Panc1 (cell line): ENCODE measurements at regions not wholly inside any gene's neighbourhood (a gene's known extent, or its start where the extent isn't known, plus 50 kb on each side); places are given as distances from the start of the nearest gene placed in this dataset.

Experiments used
- ATAC-seq: fragments of 200-7000 bp; cut with Tn5 transposase; 2 replicates; pipeline ENCODE4 v1.9.1; 2020; ENCODE audit warnings: mild to moderate bottlenecking, moderate library complexity
- BruUV-seq: library from RNA; stranded (reverse); fragments of 400-500 nt; replicated peaks from 2 replicates; lab custom pipeline; 2021; lab: Mats Ljungman, UMichigan
- CTCF ChIA-PET: fragments of 300-600 bp; sonication (Branson Sonifier 250); formaldehyde crosslinking; loops from one replicate; lab custom pipeline; 2022; ENCODE audit warnings: antibody characterized with exemption; lab: Charles Lee
- POLR2A ChIA-PET: fragments of 300-600 bp; sonication (Branson Sonifier 250); formaldehyde crosslinking; loops from one replicate; lab custom pipeline; 2022; ENCODE audit warnings: antibody characterized with exemption; lab: Charles Lee
- DNase-seq: peaks from one replicate; pipeline ENCODE4 v3.0.0-alpha.2; 2010; ENCODE audit warnings: low read depth, low spot score
- H3K27ac ChIP-seq: 2 replicates; pipeline ENCODE4 v1.5.1; 2011; ENCODE audit warnings: mild to moderate bottlenecking, low read length, inconsistent platforms
- H3K27me3 ChIP-seq: fragments of 200-500 bp; sonication (Bioruptor generic); 2 replicates; pipeline ENCODE4 v1.6.0; 2014; ENCODE audit warnings: low read length, inconsistent platforms; ENCODE audit not compliant: control insufficient read depth, insufficient read depth
- H3K36me3 ChIP-seq: fragments of 200-500 bp; sonication (Bioruptor generic); 2 replicates; pipeline ENCODE4 v1.5.1; 2014; ENCODE audit warnings: inconsistent platforms, mild to moderate bottlenecking, low read length, moderate library complexity; ENCODE audit not compliant: control insufficient read depth, insufficient read depth
- H3K4me1 ChIP-seq: 2 replicates; pipeline ENCODE4 v1.5.1; 2011; ENCODE audit warnings: inconsistent platforms, mild to moderate bottlenecking, low read length, moderate library complexity; ENCODE audit not compliant: control insufficient read depth, insufficient read depth
- H3K4me3 ChIP-seq, 2 experiments: 2 replicates each; pipeline ENCODE4 v1.5.1; 2011 to 2012; ENCODE audit warnings: low read depth in 2 of 2, low read length in 2 of 2, mild to moderate bottlenecking in 2 of 2, inconsistent platforms in 1 of 2, moderate library complexity in 1 of 2
- H3K9me3 ChIP-seq: fragments of 200-500 bp; sonication (Bioruptor generic); 2 replicates; pipeline ENCODE4 v1.5.1; 2014; ENCODE audit warnings: low read depth, mild to moderate bottlenecking, inconsistent platforms, low read length, moderate library complexity; ENCODE audit not compliant: control insufficient read depth, insufficient read depth
- POLR2AphosphoS5 ChIP-seq: IDR thresholded peaks from 2 replicates; pipeline ENCODE4 v1.6.1; 2012; ENCODE audit warnings: mild to moderate bottlenecking, low read depth, low read length, moderate library complexity
- SIN3A ChIP-seq: IDR thresholded peaks from 2 replicates; pipeline ENCODE4 v1.6.1; 2012; ENCODE audit warnings: low read depth, mild to moderate bottlenecking, low read length, moderate library complexity, borderline replicate concordance; ENCODE audit not compliant: insufficient read depth
- TCF7L2 ChIP-seq: IDR thresholded peaks from 2 replicates; pipeline ENCODE4 v1.6.1; 2011; ENCODE audit warnings: mild to moderate bottlenecking, low read depth, low read length, inconsistent platforms
- in situ Hi-C: cut with HindIII; loops from 2 replicates; pipeline ENCODE4 v1.10.0; 2016; ENCODE audit warnings: low sequenced_read_pairs, low pct_unique_long_range_greater_than_20kb
- intact Hi-C: fragments of 100-400 bp; cut with micrococcal nuclease; formaldehyde crosslinking; loops from one replicate; pipeline ENCODE4 v1.10.0; 2022; ENCODE audit not compliant: unreplicated experiment
- TF ChIP-seq, protein P1 (sequence below), 2 experiments: IDR thresholded peaks; 2 replicates each; pipeline ENCODE4 v1.6.1; 2011 to 2012; ENCODE audit warnings: low read depth in 2 of 2, control low read depth in 1 of 2, low read length in 1 of 2, mild to moderate bottlenecking in 1 of 2, moderate library complexity in 1 of 2; ENCODE audit not compliant: insufficient read depth in 1 of 2
- TF ChIP-seq, protein P2 (sequence below): fragments of 450-650 bp; IDR thresholded peaks from 2 replicates; pipeline ENCODE4 v1.5.1; 2017; ENCODE audit warnings: mild to moderate bottlenecking

DNA sequence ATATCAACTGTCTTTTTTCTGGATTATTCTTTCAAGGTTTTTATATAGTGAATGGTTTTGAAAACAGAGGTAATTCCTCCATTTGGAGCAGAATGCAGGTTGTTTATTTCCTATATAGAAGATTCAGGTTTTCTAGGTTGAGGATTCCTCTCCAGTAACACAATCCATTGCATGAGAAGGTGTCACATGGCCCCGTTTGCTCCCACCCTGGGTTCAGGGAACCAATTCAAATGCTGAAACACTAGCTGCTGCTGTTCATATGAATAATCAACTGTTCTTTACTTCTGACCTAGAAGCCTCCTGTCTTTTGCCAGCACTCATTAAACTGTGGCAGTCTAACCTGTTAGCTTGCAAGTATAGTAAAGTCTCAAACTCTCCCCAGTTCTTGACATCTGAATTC is 1316.9 kb upstream of the TENM3 start:
- intact Hi-C loops (no loop called here), in situ Hi-C loops (no loop called here)
- DNase-seq (no peak), ATAC-seq (no peak)
- POLR2A ChIA-PET = no interaction called here
- H3K36me3 ChIP-seq = no peaks in the 10 kb centered on the region
- H3K4me1 ChIP-seq = no peaks in the 10 kb centered on the region
- no peaks in the 10 kb centered on the region; the same call in 1 of the 2 replicates for H3K9me3 ChIP-seq
- CTCF ChIA-PET = no interaction called here
- TF ChIP-seq, protein P1, sequence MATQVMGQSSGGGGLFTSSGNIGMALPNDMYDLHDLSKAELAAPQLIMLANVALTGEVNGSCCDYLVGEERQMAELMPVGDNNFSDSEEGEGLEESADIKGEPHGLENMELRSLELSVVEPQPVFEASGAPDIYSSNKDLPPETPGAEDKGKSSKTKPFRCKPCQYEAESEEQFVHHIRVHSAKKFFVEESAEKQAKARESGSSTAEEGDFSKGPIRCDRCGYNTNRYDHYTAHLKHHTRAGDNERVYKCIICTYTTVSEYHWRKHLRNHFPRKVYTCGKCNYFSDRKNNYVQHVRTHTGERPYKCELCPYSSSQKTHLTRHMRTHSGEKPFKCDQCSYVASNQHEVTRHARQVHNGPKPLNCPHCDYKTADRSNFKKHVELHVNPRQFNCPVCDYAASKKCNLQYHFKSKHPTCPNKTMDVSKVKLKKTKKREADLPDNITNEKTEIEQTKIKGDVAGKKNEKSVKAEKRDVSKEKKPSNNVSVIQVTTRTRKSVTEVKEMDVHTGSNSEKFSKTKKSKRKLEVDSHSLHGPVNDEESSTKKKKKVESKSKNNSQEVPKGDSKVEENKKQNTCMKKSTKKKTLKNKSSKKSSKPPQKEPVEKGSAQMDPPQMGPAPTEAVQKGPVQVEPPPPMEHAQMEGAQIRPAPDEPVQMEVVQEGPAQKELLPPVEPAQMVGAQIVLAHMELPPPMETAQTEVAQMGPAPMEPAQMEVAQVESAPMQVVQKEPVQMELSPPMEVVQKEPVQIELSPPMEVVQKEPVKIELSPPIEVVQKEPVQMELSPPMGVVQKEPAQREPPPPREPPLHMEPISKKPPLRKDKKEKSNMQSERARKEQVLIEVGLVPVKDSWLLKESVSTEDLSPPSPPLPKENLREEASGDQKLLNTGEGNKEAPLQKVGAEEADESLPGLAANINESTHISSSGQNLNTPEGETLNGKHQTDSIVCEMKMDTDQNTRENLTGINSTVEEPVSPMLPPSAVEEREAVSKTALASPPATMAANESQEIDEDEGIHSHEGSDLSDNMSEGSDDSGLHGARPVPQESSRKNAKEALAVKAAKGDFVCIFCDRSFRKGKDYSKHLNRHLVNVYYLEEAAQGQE (IDR thresholded peaks at IDR 0.05; ENCODE audit: insufficient read depth in 1 of 2, low read depth in 2 of 2, low read length in 1 of 2) = no peak
- TF ChIP-seq SIN3A (no peak), POLR2AphosphoS5 (no peak), TCF7L2 (no peak)
- TF ChIP-seq, protein P2, sequence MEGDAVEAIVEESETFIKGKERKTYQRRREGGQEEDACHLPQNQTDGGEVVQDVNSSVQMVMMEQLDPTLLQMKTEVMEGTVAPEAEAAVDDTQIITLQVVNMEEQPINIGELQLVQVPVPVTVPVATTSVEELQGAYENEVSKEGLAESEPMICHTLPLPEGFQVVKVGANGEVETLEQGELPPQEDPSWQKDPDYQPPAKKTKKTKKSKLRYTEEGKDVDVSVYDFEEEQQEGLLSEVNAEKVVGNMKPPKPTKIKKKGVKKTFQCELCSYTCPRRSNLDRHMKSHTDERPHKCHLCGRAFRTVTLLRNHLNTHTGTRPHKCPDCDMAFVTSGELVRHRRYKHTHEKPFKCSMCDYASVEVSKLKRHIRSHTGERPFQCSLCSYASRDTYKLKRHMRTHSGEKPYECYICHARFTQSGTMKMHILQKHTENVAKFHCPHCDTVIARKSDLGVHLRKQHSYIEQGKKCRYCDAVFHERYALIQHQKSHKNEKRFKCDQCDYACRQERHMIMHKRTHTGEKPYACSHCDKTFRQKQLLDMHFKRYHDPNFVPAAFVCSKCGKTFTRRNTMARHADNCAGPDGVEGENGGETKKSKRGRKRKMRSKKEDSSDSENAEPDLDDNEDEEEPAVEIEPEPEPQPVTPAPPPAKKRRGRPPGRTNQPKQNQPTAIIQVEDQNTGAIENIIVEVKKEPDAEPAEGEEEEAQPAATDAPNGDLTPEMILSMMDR = no peak
- H3K4me3 ChIP-seq = no peak overlapping the region
- H3K27me3 ChIP-seq = no peaks in the 10 kb centered on the region
- BruUV-seq = no TSS peak
- no peak overlapping the region for H3K27ac ChIP-seq

DNA sequence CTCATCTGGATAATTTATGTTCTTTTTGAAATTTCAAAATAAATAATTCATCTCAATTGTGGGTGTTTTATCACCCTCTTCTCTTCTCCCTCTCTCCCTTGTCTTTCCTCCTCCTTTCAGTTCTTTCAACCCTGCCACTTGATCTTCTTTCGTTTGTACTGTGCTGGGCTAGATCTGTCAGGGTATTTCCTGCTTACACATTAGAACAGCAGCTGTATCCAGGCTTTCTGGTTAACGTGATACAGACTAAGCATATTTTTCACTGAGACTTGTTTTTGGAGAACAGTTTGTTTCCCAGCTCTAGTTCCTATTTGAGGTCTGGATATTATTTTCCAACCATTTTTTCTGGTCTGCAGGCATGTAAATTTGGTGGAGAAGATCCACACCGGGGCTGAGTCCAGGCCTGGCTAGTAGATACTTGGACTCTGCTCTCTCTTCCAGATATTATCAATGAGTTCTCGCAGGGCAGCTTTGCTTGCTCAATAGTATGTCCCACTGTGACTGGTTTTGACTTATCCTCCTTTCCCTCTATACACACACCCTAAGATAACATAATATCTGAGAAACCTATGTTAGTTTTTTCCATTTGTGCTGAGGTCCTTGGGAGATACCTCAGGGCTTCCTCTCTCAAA is 1310.7 kb upstream of the TENM3 start:
- intact Hi-C loops = no loop called here

More for the DNA sequence above, 1310.7 kb upstream of the TENM3 start:
- DNase-seq = no peak
- no TSS peak for BruUV-seq
- in situ Hi-C loops = no loop called here
- Histone ChIP-seq H3K4me1 (no peaks in the 10 kb centered on the region), H3K9me3 (no peaks in the 10 kb centered on the region; the same call in 1 of the 2 replicates), H3K4me3 (no peak overlapping the region), H3K27me3 (no peaks in the 10 kb centered on the region), H3K36me3 (no peaks in the 10 kb centered on the region), H3K27ac (no peak overlapping the region)
- ATAC-seq = no peak
- CTCF ChIA-PET = no interaction called here
- POLR2A ChIA-PET = no interaction called here
- no peak for TF ChIP-seq POLR2AphosphoS5
- no peak for TF ChIP-seq TCF7L2
- TF ChIP-seq, protein P2 = no peak
- TF ChIP-seq, protein P1 (IDR thresholded peaks at IDR 0.05; ENCODE audit: insufficient read depth in 1 of 2, low read depth in 2 of 2, low read length in 1 of 2) = no peak
- TF ChIP-seq SIN3A = no peak
